GM19193 (cell line): ENCODE measurements at regions not wholly inside any gene's neighbourhood (a gene's known extent, or its start where the extent isn't known, plus 50 kb on each side); places are given as distances from the start of the nearest gene placed in this dataset.

ENCODE experiments used
- POLR2A ChIP-seq: IDR thresholded peaks from 4 replicates; pipeline ENCODE4 v1.6.1; 2011; ENCODE audit not compliant: insufficient read depth, insufficient read length; ENCODE audit errors: extremely low read depth

DNA sequence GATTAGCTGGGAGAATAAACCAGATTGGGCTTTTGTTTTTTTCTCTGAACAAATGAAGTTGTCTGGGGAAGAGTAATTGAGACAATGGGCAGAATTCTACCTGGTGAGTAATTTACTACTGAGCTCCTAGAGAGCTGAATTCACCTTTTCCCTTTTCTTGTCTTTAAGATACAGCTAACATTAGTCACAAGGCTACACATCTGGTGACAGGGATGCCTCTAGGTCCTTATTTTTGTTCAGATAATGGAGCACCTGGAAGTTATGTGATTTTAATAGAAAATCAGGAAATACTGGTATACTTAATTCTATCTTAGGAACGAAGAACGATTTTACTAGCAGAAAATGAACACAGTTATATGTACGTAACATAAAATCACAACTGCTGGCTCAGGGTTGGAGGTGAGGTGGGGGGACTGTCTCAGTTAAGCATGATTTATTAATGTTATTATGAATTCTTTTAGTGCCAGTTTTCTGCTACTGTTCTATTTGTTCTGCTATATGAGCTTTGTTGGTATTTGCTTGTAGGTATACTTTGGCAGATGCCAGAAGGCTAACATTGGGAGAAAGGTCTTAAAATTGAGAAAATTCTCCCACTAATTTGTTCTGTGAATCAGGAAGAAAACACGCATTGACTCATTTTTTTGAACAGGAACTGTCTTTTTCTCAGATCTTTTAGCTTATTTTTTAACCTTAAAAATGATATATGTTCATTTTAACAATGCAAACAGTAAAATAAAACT, 482.7 kb upstream of the RGS6 start:
- TF ChIP-seq POLR2A, result no peak

DNA sequence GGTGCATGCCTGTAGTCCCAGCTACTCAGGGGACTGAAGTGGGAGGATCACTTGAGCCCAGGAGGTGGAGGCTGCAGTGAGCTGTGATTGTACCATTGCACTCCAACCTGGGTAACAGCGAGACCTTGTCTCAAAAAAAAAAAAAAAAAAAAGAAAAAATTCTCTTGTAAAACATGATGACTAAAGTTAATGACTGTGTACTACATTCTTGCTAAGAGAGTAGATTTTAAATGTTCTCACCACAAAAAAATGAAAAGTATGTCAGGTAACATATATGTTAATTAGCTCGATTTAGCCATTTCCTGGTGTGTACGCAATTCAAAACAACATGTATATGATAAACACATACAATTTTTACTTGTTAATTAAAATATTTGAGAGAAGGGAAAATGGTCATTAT, 480.7 kb upstream of the RGS6 start:
- TF ChIP-seq POLR2A, result no peak

DNA sequence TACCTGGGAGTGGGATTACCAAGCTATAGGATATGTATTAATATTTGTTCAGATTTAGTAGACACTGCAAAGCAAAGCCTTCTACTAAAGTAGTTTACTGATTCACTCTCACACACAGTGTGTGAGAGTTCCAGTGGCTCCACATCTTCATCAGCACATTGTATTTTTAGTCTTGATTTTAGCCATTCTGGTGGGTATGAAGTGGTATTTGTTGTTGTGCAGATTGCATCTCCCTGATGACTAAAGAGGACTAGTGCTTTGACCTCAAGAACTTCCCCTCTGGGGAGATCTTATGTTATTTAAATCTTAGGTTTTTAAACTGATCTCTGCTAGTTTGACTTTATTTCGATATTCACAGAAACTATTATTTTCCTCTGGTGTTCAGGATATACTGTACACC, 479.7 kb upstream of the RGS6 start:
- TF ChIP-seq POLR2A, result no peak

DNA sequence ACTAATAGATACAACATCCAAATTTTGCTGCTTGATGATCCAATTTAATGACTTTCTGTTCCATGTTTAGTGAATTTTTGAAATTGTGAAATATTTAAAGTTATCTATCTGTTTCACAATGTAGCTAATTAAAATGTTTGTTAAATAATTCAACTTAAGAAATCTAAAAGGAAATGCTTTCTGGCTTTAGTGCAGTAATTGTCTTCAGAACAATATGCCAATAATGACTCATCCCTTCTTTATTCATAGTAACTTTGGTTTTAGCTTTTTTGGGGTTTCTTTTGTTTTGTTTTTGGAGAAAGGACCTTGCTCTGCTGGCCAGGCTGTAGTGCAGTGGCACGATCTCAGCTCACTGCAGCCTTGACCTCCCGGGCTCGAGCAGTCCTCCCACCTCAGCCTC, 479.2 kb upstream of the RGS6 start:
- TF ChIP-seq POLR2A, result no peak

DNA sequence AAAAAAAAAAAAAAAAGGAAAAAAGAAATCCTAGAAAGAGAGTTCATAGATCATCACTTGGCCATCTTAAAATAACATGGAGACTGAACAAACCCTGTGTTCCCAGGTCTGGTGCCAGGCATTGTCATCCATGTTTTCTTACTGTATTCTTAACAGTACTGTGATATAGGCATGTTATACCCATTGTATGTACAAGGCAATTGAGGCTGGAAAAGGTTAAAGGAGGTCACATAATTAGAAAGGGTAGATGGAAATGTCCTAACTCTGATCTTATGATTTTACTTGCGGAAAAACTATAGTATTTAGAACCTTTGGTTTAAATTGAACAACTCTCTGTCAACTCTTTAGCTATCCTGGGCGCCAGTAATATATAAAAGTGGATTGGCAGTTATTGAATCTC, 478.2 kb upstream of the RGS6 start:
- TF ChIP-seq POLR2A, result no peak

DNA sequence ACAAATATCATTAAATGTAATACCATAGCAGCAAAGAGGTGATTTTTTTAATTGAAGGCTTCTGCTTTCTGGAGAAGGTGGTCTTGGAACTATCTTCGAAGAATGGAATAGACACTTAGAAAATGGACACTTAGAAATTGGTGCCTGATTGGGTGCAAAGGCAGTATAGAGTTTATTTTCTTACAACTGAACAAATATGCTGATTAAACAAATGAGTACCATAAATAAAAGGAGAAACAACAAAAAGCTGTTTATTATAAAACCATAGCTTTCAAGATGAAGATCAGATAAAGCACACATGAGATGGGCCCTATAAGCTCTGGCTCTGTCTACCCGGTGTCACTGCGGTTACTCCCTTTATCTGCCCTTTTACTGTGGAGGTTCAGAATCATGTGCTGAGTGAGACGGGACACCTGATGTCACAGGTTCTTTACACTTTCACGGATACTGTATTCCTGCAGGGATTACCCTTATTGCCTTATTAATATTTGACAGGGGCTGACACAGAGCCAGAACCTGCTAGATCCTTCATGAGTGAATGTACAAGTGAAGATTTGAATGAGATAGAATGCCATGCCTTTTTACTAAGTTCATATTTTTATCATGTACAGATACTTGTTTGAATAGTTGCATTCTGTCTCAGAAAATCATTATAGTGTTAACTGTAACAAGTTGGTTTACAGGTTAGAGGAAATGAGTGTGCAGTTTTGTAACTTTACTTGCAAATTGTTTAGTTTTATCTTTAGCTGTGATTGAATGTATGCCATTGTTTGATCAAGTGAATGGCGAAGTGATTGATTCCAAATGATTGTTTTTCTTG, 477.5 kb upstream of the RGS6 start:
- no peak for TF ChIP-seq POLR2A

DNA sequence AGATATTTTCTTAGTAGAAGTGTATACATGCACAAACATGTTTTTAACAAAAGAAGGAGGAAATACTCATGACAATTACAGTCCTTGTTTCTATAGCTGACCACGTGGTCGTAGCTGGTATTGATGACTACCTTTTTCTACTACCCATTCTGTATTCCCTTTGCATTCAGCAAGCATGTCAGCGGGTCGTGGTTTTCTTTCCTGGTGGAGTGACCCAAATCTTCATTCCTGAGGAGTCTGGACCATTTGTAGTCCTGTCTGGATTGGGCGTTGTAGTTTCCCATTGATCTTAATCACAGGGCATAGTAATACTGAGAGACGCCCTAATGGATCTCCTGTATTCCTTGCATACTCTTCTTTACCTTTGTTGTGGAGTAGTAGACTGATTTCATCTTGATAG, 472.1 kb upstream of the RGS6 start:
- no peak for TF ChIP-seq POLR2A

DNA sequence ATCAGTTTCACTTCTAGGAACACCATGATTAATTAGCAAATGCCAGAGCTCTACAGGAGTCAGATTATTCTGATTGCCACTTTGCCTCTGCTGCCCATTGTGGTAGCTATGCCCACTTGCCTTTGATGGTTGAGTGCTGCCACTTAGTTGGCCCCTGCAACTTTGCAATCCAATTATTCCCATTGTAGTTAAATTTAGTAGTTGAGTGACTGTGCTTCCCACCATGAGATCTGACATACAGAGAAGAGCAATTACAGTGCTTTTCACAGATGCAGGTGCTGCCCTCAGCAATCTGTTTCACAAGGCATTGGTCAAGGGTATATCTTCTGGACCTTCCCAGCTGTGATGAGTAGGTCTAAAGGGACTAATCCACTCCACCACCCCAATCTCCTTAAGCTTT, 468.4 kb upstream of the RGS6 start:
- TF ChIP-seq POLR2A, result no peak

DNA sequence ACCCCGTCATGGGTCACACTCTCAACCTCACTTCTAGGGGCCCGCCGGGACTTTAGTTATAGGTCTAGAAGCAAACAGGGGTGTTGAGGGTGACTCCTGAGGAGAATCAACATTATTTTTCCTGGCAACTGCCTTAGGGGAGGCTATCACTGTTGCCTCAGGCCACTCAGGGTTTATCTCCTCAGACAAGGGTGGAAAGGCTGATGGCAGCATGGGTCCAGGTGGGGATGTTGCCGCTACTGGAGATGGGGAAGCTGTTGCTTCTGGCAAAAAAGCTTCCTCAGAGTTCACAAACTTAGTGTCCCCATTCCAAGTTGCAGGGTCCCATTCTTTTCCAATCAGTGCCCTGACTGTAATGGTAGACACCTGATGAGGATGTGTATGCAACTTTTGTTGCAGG, 467.4 kb upstream of the RGS6 start:
- no peak for TF ChIP-seq POLR2A

DNA sequence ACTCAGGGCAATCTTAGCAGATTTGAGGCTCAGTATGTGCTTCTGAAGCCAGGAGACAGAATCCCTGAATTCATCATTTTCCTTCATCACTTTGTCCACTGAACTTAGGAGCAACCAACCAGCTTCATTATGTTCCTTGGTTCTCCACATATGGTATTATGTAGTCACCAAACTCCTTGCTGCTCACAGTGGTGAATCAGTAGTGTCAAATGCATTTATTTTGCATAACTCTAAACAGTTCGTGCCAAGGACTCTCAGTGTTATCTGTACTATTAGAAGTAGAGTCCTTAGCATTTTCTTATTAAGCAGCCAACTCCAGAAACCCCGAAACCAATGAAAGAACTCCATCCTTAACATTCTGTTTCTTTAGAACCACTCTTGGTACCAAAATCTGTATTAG, 466.9 kb upstream of the RGS6 start:
- no peak for TF ChIP-seq POLR2A

DNA sequence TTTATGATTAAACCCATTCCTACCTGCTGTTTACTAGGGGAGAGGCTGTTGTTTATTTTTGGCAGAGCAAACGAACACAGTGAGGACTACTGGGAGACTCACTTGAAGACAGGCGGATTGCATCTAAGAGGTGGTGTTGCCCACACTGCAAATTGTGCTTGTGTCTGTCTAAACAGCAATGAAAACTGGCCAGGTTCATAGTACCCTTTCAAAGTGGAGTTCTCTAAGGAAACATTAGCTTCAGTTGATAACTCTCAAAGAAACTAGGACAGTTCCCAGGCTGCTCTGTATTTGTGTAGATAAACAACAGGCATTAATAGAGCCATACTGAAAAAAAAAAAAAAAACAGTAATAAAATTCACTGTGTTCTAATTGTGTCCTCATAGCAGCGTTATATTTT, 466.0 kb upstream of the RGS6 start:
- TF ChIP-seq POLR2A, result no peak

DNA sequence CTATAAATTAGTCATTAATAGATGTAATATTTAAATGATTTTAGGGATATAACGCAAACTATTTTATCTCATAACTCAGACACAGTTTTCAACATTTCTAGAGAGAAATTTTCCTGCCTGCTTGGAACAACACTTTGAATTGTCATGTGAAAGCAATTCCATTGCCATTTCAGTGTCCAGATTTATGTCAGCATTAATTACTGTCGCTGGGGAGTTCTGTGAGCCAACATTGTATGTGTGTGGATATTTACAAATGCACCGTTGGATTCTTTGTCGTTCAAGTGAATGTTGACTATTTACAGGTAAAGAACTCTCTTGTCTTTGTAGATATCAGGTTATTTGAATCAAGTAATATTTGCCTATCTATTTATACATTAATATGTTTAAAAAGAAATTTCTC, 465.3 kb upstream of the RGS6 start:
- no peak for TF ChIP-seq POLR2A

DNA sequence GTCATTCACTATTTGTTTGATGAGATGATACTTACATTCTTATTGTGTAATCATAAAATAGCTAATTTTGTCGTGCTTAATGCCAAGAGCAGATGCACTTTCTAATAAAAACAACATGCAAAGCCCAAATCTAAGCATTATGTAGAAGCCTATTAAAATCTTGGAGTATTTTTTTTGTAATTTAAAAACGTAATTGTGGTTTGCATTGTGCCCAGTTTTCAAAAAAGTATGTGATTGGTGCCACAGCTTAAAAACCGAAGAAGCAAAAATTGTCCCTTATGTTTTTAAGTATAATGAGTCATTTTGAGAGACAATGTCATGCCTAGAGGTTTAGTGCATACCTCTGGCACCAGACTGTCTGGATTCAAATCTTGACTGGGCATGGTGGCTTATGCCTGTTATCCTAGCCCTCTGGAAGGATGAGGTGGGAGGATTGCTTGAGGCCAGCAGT, 464.8 kb upstream of the RGS6 start:
- TF ChIP-seq POLR2A, result no peak

DNA sequence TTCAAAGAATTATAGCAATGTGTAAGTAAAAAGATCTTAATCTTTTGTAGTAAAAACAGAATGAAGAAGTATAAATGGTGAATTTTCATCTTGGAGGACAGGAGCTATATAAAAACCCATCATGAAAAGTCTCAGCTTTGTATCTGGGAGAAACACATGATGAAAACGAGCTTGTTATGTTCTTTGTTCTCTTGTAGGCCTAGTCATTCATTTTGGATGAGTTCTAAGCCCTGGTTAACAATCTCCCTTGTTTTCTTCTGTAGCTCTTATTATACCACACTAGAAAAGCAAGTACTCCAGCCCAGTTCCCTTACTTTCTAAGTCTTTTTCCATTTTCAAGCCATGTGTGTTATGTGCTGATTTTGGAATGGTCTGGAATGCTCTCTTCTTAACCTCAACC, 463.5 kb upstream of the RGS6 start:
- no peak for TF ChIP-seq POLR2A

DNA sequence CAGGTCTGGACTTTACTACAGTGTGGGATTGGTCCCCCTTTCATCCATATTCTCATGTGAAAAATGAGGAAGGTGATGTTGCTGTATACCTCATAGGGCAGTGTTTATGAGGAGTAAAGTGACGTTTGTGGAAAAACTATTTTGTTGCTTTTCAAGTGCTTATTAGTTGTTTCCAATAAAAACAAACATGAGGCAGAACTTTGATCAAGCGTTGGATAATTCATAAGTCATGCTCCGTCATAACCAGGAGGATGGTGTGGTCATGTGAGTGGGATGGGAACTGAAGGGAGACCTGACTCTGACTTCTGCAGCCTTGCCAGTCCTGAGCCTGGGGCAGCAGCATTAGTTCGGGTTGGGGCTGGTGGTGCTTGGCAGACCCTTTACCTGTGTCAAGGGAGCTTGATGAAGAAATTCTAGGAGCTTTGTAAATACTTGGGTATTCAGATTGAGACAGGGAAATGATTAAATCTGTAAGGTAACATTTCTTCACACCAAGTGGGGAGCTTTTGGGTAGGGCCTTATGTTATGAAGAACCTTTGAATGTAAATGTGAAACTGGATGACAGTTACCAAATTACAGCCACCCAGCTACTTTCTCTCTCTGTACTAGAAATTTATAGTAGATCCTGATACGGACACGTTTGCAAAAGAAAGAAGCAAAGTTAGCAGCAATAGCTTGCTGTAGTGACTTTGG, 462.4 kb upstream of the RGS6 start:
- TF ChIP-seq POLR2A, result no peak
